Endothelial cell (in vitro differentiated cells): ENCODE measurements at regions not wholly inside any gene's neighbourhood (a gene's known extent, or its start where the extent isn't known, plus 50 kb on each side); places are given as distances from the start of the nearest gene placed in this dataset.

Source experiments
- DNase-seq: peaks from one replicate; pipeline ENCODE4 v3.0.0; 2021; ENCODE audit warnings: low spot score
- H3K27ac Mint-ChIP-seq: one replicate; pipeline ENCODE4 v1.8.0; 2021; ENCODE audit warnings: mixed read lengths, inconsistent platforms; ENCODE audit not compliant: unreplicated experiment
- H3K27me3 Mint-ChIP-seq: one replicate; pipeline ENCODE4 v1.8.0; 2021; ENCODE audit warnings: mild to moderate bottlenecking, moderate library complexity, mixed read lengths, inconsistent platforms; ENCODE audit not compliant: unreplicated experiment
- H3K36me3 Mint-ChIP-seq: one replicate; pipeline ENCODE4 v1.8.0; 2021; ENCODE audit warnings: mild to moderate bottlenecking, low read depth, mixed read lengths, inconsistent platforms; ENCODE audit not compliant: unreplicated experiment
- H3K4me1 Mint-ChIP-seq: one replicate; pipeline ENCODE4 v1.8.0; 2021; ENCODE audit warnings: mild to moderate bottlenecking, mixed read lengths, inconsistent platforms; ENCODE audit not compliant: unreplicated experiment
- H3K4me3 Mint-ChIP-seq: one replicate; pipeline ENCODE4 v1.8.0; 2021; ENCODE audit warnings: mild to moderate bottlenecking, mixed read lengths, inconsistent platforms; ENCODE audit not compliant: unreplicated experiment
- H3K9me3 Mint-ChIP-seq: one replicate; pipeline ENCODE4 v1.8.0; 2021; ENCODE audit warnings: mixed read lengths, inconsistent platforms; ENCODE audit not compliant: unreplicated experiment
- TF ChIP-seq, protein P1 (sequence below): fragments of 200-600 bp; sonication (generic); IDR thresholded peaks from one replicate; pipeline ENCODE4 v1.5.0; 2021; ENCODE audit warnings: antibody characterized with exemption; ENCODE audit not compliant: unreplicated experiment

DNA sequence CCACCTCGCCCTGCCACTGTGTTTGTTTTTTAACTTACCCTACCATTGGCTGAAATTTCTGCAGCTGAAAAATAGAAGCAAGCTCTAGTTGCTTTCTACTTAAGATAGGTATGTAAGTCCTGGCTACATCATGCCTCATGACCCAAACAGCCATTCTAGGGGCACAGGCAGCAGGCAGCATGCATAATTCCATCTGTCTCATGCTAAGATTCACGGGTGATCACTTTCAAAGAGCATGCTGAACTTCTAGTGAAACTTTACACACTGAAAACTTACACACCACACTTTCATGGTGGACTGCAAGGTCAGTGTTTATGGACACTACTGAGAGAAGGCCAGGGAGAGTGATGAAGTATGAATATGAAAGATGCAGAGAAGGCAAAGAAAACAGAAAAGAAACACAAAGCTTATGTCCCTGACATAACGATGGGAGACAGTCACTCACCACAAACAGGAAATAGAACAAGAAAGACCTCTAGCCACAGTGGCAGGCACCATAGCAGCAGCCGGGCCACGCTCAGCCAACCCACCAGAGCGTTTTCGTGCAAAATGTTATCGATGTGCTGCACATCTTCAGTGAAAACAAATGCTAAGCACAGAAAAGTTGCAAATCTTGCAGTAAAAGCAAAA, 102.3 kb upstream of the TIAM1 start:
- H3K4me1 Mint-ChIP-seq: peaks cover 26% of the 10 kb centered on the region
- H3K4me3 Mint-ChIP-seq: no peak overlapping the region
- H3K27ac Mint-ChIP-seq: no peak overlapping the region
- TF ChIP-seq, protein P1, sequence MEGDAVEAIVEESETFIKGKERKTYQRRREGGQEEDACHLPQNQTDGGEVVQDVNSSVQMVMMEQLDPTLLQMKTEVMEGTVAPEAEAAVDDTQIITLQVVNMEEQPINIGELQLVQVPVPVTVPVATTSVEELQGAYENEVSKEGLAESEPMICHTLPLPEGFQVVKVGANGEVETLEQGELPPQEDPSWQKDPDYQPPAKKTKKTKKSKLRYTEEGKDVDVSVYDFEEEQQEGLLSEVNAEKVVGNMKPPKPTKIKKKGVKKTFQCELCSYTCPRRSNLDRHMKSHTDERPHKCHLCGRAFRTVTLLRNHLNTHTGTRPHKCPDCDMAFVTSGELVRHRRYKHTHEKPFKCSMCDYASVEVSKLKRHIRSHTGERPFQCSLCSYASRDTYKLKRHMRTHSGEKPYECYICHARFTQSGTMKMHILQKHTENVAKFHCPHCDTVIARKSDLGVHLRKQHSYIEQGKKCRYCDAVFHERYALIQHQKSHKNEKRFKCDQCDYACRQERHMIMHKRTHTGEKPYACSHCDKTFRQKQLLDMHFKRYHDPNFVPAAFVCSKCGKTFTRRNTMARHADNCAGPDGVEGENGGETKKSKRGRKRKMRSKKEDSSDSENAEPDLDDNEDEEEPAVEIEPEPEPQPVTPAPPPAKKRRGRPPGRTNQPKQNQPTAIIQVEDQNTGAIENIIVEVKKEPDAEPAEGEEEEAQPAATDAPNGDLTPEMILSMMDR: no peak
- H3K9me3 Mint-ChIP-seq: no peaks in the 10 kb centered on the region
- no peak for DNase-seq
- H3K36me3 Mint-ChIP-seq: peaks cover 28% of the 10 kb centered on the region
- peaks cover 3% of the 10 kb centered on the region for H3K27me3 Mint-ChIP-seq

DNA sequence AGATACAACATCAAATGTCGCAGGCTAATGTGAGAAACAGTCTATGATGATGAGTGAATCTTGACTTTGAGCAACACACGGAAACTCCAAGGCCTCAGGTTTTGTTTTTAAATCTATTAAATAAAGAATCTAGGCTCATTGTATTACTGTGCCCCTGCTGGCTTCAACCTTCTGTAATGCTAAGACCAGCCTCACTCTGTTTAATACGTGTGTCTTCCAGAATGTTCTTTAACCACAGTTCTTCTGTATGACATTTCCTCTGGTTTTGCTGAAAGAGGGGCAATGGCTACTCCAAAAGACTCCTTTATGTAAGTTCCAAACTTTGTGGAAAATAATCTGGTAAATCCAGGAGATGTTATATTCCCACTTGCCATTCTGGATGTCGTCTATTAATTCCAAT, 101.1 kb upstream of the TIAM1 start:
- no peak overlapping the region for H3K4me3 Mint-ChIP-seq
- peaks cover 31% of the 10 kb centered on the region for H3K36me3 Mint-ChIP-seq
- TF ChIP-seq, protein P1: no peak
- H3K27me3 Mint-ChIP-seq: peaks cover 1% of the 10 kb centered on the region
- H3K27ac Mint-ChIP-seq: no peak overlapping the region
- no peaks in the 10 kb centered on the region for H3K9me3 Mint-ChIP-seq
- DNase-seq: no peak
- H3K4me1 Mint-ChIP-seq: peaks cover 21% of the 10 kb centered on the region

DNA sequence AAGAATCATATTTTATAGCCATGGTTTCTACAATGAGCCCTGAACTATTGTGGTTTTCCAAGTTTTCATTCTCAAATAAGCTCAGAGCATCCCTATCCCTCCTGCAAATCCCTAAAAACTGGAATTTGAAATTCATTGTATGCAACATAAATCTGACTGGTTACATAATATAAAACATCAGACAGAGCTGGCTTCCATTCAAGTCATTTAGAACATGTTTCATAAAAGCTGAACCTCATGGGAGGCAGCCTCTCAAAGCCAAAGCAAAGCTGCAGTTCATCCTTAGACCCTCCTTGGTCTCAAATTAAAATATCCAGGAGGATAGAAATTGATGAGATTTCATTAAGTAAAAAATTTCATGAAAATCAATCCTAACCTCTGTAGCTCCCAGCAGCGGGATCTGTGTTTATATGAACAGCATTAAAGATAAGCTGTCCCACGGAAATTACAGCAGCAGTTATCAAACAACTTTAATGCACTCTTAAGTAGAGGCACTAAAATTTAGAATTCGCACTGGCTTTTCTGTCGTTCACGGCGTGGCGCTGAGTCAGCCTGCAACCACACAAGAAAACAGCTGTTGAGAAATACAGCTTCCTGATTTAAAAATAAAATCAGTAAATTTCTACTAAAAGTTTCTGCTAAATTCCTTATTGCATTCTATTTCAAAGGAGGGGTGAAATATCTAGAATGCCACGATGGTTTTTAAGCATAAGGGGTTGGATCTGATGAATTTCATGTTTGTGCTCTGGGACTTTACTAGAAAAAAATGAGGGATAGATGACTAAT, 99.9 kb upstream of the TIAM1 start:
- H3K27me3 Mint-ChIP-seq: no peaks in the 10 kb centered on the region
- H3K9me3 Mint-ChIP-seq: no peaks in the 10 kb centered on the region
- DNase-seq: no peak
- TF ChIP-seq, protein P1: no peak
- H3K36me3 Mint-ChIP-seq: peaks cover 32% of the 10 kb centered on the region
- H3K4me3 Mint-ChIP-seq: no peak overlapping the region
- no peak overlapping the region for H3K27ac Mint-ChIP-seq
- peaks cover 14% of the 10 kb centered on the region for H3K4me1 Mint-ChIP-seq

DNA sequence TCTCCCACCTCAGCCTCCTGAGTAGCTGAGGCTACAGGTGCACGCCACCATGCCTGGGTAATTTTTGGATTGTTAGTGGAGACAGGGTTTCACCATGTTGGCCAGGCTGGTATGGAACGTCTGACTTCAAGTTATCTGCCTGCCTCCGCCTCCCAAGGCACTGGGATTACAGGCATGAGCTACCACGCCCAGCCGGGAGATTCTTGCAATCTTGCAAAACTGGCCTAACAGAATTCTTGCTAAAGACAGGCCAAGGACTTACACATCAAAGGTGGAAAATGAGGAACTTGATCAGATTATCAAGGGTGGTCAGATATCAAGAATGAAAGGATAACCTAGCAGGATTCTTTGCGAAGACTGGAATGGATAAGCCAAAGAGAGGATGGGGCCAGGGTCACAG, 98.3 kb upstream of the TIAM1 start:
- Mint-ChIP-seq H3K9me3 (no peaks in the 10 kb centered on the region), H3K27me3 (peaks cover 2% of the 10 kb centered on the region), H3K4me1 (peaks cover 8% of the 10 kb centered on the region), H3K4me3 (no peak overlapping the region), H3K36me3 (peaks cover 37% of the 10 kb centered on the region), H3K27ac (no peak overlapping the region)
- TF ChIP-seq, protein P1: no peak
- DNase-seq: no peak

DNA sequence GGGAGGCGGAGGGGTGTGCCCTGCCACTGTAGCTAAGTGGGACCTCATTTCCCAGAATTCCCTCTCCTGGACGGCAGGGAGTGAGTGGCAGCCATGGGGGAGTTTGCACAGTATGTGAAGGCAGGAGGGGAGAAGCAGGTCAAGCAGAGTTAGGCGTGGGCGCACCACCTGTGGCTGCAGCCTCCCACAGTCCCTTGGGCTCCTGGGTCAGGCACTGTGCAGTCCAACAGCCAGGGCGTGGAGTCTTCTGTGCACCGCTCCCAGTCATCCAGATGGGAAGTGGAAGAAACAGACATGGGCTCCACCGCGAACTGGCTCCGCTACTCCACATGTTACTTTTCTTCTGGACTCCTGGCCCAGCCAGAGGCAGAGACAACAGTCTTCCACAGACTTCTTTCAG, 85.4 kb upstream of the TIAM1 start:
- Mint-ChIP-seq H3K4me1 (no peaks in the 10 kb centered on the region), H3K9me3 (no peaks in the 10 kb centered on the region), H3K27me3 (no peaks in the 10 kb centered on the region), H3K27ac (no peak overlapping the region), H3K36me3 (peaks cover 7% of the 10 kb centered on the region), H3K4me3 (no peak overlapping the region)
- TF ChIP-seq, protein P1: no peak
- DNase-seq: no peak
